Ecto neural progenitor cell (in vitro differentiated cells): ENCODE measurements at regions not wholly inside any gene's neighbourhood (a gene's known extent, or its start where the extent isn't known, plus 50 kb on each side); places are given as distances from the start of the nearest gene placed in this dataset.
A peak's percentile ranks its signal among the peaks of the same experiment; 100 is the strongest.
"Not testable (repeated sequence)": the region's sequence is repeated elsewhere in the genome, so short reads cannot be mapped to it uniquely, and the experiment has no call there.

Experiments used
- DNase-seq: peaks from one replicate; pipeline ENCODE4 v3.0.0-alpha.2; 2018; ENCODE audit warnings: low spot score

DNA sequence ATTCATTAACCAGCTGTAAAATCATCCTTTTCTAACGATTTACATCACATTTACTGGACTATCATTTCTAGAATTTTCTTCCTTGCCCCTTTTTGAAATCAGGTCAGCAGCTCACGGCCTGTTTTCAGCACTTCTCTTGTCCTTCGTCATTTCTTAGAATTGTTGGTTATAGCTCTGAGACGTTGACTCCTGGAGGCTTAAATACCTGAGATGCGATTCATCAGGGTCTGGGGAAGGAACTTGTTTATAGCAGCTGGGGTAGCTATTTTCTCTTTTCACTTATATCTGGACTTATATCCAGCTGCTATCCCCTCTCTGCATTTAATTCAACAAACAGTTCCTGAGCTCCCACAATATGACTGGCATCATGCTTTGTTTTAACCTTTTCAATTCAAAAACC, 338.7 kb upstream of the TNRC6C start:
- DNase-seq, result no peak

DNA sequence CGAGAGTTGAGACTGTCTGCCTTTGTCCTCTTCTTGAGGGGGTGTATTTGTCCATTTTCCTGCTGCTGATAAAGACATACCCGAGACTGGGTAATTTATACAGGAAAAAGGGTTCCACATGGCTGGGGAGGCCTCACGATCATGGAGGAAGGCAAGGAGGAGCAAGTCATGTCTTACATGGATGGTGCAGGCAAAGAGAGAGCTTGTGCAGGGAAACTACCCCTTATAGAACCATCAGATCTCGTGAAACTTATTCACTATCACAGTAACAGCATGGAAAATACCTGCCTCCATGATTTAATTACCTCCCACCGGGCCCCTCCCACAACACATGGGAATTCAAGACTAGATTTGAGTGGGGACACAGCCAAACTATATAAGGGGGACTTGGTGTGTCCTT, 338.2 kb upstream of the TNRC6C start:
- no peak for DNase-seq

DNA sequence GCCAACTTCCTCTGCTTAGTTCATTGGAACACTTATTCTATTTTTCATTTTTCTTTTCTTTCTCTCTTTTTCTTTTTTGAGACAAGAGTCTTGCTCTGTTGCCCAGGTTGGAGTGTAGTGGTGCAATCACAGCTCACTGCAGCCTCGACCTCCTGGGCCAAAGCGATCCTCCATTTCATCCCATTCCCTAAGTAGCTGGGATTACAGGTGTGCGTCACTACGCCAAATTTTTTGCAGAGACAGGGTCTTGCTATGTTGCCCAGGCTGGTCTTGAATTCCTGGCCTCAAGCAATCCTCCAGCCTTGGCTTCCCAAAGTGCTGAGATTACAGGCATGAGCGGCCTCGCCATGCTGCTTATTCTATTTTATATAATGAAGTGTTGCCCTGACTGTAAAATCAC, 336.4 kb upstream of the TNRC6C start:
- DNase-seq, result not testable (repeated sequence)

DNA sequence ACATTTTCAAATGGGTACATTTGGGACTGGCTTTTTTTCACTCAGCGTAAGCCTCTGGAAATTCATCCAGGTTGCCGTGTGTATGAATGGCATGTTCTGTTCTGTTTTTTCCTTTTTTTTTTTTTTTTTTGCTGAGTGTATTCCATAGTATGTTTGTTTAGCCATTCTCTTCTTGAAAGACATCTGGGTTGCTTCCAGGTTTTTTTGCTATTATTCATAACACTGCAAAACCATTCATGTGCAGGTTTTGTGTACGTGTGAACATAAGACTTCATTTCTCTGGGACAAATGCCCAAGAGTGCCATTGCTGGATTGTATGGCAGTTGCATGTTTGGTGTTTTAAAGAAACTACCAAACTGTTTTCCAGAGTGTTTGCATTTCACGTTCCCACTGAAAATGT, 335.9 kb upstream of the TNRC6C start:
- no peak for DNase-seq

DNA sequence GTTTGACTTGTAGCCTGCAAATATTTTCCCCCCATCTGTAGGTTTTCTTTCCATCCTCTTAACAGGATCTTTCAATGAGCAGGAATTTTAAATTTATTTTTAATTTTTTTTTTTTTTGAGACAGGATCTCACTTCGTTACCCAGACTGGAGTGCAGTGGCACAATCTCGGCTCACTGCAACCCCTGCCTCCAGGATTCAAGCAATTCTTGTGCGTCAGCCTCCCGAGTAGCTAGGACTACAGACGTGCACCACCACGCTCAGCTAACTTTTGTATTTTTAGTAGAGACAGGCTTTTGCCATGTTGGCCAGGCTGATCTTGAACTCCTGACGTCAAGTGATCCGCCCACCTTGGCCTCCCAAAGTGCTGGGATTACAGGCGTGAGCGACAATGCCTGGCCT, 335.2 kb upstream of the TNRC6C start:
- not testable (repeated sequence) for DNase-seq

DNA sequence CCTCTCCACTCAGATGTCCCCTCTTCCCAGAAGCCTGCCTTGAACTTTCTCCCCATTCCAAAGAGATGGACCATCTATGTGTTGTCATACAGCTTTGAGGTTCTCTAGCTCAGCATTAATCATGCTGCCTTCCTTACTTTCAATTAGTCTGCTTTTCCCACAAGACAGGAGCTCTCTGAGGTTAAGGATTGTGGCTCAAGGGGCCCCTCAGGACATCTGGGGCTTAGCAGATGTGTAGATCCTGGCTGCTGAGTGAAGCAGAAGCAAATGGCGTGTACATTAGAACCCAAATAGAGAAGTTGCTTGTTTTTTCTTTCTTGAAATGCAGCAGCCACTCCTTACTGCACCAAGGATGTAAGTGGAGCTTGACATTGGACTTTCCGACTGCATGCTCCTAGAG, 330.5 kb upstream of the TNRC6C start:
- DNase-seq, result no peak

DNA sequence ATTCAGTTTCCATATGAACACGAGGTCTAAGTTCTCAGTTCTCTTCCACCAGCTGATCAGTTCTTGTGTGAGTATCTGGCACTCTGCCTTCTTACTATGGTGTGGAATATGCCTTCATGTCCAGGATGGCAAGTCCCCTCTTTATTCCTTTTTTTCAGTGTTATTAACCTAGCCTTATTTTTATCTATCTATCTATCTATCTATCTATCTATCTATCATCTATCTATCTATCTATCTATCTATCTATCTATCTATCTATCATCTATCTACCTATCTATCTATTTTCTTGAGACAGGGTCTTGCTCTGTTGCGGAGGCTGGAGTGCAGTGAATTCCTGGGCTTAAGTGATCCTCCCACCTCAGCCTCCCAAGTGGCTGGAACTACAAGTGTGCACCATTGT, 329.2 kb upstream of the TNRC6C start:
- not testable (repeated sequence) for DNase-seq

DNA sequence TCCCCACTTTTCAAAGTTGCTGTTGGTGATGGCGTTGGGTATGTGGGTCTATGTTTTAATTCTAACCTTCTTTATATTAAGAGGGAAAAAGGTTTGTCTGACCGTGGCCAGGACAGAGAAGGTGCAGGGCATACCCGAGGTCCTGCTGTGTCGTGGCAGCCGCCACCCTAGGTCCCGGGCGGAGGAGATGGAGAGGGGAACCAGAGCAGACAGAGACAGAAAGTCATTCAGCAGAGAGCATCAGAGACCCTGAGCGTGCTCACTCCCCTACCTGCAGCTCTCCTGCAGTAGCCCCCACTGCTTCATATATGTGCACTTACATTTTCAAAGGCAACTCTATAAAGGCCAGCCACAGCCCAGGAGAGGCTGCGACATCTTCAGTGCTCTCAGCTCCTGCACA, 327.2 kb upstream of the TNRC6C start:
- DNase-seq, result no peak

DNA sequence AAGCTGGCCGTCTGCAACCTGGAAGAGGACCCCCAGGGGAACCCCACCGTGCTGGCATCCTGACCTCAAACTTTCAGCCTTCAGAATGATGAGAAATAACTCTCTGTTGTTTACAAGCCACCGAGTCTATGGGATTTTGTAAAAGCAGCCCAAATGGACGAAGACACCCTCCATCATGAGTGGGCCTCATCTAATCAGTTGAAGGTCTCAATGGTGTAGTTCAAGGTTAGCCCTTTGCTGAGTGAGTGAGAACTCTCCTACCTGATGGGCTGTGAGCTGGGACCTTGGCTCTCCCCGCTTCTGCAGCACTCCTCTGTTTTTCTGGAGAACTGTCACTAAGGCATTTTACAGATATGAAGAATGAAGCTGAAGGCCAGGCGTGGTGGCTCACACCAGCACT, 325.9 kb upstream of the TNRC6C start:
- no peak for DNase-seq

DNA sequence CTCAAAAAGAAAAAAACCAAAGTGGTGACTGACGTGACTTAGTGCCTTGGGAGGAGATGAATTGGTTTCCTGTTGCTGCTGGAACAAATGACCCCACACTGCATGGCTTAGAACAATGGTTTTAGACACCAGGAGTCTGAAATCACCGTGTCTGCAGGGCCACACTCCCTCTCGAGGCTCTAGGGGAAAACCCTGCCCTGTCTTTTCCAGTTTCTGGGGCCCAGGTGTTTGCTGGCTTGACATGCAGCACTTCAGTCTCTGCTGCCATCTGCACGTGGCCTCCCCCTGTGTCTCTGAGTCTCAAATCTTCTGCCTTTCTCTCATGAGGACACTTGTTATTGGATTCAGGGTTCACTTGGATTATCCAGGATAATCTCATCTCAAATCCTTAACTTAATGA, 323.8 kb upstream of the TNRC6C start:
- no peak for DNase-seq

DNA sequence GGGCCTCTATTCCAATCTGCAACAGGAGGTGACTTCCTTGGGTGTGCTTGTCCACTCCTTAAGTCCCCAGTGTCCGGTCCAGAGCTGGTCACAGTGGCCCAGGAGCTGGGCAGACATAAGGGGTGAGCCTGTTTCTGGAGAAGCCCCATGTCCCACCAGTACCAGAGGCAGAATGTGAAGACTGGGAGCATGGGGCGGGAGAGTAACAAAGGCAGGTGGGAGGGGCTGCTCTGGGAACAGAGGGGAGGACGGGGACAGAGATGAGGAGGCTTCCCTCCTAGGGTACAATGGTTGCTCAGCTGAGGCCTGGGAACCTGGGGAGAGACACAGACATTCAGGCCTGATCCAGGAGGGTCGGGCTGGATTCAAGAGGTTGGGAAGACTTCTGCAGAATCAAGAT, 323.3 kb upstream of the TNRC6C start:
- DNase-seq, result peak; percentile 59

DNA sequence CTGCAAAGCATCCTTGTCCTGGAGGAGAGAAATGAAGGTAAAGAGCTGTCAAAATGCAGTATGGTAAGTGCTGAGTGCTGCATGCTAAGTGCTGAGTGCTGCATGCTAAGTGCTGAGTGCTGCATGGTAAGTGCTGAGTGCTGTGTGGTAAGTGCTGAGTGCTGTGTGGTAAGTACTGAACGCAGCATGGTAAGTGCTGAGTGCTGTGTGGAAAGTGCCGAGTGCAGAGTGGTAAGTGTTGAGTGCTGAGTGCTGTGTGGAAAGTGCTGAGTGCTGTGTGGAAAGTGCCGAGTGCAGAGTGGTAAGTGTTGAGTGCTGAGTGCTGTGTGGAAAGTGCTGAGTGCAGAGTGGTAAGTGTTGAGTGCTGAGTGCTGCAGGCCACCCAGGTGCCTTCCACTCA, 322.7 kb upstream of the TNRC6C start:
- not testable (repeated sequence) for DNase-seq

DNA sequence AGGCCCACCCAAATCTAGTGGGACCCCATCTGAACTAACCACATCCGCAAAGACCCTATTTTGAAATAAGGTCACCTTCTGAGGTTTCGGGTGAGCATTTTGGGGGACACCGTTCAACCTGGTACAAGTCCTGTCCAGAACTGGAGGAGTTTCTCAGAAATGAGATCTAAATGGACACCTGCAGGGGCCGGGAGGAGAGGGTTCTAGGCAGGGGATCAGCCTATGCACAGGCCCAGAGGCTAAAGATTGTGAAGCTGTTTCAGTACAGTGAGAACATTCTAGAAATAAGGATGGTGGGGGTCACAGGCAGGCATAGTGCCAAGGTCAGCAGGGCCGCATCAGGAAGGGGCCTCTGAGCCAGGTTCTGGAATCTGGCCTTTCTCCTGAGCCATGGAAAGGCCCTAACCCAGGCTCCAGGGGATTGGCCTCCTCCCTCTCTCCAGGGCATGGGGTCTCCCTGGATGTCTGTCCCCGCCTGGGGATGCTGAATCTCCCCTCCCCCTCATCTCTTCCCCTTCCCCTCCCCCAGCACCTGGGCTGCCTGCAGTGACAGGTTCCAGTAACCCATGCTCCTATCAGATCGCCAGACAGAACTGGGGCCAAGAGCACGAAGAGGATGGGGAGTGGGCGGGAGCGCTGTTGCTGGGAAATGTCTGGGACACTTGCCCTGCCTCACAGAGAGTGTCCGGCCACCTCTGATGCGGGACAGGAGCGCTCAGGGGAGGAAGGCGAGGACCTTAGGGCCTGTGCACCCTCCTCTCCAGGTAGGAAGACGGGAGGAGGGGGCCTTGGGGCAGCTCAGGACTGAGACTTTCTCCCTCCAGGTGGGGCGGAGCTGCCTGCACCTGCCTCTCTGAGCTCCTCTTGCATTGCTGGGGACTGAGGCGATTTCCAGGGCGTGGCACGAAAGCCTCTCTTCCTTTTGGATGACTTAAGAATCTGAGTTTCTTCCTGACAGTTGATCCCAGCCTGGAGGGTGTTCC, 321.4 kb upstream of the TNRC6C start:
- peak; percentile 54 for DNase-seq

DNA sequence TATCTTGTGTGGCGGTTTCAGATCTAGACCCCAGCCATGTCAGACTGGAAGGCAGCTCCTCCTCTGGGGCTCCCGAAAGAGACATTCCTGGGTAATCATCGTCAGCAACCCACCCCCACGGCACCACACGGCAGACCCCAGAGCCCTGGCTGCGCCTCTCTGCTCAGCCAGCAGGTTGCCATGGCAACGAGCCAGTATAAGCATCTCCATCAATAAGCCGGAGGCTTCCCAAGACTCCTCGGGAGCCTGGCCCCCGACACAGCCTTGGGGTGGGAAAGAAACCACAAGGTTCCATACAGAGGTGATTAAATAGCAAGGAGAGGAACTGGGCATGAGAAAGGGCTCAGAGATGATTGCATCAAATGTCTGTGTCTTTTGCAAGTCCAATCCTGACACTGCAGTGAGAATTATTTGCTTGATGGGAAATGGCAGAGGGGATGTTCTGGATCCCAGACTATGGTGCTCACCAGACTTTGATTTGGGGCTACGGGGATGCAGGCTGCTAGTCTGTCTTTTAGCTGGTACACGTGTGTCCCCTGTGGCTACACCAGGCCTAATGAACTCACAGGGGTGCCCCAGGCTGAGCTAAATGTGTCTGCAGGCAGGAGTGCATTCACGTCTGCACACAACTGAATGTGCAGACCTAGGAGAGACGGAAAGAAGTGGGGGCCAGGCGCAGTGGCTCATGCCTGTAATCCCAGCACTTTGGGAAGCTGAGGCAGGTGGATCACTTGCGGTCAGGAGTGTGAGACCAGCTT, 320.5 kb upstream of the TNRC6C start:
- DNase-seq, result peak; percentile 83

DNA sequence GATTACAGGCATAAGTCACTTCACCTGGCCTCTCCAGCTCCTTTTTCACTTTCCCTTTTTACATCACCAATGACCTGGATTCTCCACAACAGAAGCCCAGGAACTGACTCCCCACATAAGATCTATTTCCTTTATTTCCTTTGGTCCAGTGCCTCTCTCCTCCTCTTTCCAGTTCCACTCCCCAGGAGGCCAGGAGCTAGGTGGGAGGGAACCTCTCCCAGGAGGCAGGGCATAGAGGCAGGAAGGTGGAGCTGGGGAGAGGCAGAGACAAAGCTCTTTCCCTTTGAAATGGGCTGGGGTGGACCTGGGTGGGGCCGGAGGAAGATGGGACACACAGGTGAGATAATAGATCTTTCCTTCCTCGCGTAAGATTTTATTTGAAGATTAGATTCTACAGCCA, 318.3 kb upstream of the TNRC6C start:
- DNase-seq, result peak; percentile 32

DNA sequence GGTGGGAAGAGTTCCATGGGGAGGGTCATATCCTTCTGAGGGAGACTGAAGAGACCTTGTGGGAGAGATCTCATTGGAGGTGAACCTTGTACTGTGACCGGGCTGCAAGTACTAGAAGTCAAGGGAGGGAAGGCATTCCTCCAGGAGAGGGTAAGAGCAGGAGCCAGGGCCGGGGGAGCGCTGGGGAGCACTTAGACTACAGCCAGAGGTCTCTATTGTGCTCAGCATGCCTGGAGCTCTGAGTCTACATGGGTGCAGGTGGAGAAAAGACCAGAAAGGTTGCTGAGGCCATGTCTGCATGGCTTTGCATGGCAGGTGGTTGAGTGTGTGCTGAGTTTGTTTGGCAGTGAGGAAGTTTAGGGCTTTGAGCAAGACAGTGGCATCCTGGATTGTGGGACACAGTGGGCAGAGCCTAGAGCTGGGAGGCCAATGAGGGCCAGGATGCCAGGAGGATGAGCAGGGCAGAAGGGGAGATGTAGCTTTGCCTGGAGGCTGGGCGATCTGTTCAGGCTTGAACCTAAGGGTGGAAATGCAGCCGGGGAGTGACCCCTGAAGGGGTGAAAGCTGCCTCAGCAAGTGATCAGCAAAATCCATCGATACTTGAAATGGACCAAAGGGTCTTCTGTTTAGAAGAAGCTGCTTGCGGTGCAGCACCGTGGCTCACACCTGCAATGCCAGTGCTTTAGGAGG, 317.4 kb upstream of the TNRC6C start:
- peak; percentile 41 for DNase-seq

DNA sequence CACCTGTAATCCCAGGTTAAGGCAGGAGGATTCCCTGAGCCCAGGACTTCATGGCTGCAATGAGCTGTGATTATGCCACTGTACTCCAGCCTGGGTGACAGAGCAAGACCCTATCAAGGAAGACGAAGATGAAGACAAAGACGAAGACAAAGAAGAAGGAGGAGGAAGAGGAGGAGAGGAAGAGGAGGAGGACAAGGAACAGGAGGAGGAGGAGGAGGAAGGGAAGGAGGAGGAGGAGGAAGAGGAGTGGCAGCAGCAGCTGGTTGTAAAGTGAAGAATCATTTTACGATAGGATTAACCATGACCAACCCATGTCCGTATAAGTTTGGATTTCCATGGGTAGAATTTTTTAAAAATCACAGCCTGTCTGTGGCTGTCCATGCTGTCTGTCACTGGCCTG, 316.8 kb upstream of the TNRC6C start:
- DNase-seq, result no peak

DNA sequence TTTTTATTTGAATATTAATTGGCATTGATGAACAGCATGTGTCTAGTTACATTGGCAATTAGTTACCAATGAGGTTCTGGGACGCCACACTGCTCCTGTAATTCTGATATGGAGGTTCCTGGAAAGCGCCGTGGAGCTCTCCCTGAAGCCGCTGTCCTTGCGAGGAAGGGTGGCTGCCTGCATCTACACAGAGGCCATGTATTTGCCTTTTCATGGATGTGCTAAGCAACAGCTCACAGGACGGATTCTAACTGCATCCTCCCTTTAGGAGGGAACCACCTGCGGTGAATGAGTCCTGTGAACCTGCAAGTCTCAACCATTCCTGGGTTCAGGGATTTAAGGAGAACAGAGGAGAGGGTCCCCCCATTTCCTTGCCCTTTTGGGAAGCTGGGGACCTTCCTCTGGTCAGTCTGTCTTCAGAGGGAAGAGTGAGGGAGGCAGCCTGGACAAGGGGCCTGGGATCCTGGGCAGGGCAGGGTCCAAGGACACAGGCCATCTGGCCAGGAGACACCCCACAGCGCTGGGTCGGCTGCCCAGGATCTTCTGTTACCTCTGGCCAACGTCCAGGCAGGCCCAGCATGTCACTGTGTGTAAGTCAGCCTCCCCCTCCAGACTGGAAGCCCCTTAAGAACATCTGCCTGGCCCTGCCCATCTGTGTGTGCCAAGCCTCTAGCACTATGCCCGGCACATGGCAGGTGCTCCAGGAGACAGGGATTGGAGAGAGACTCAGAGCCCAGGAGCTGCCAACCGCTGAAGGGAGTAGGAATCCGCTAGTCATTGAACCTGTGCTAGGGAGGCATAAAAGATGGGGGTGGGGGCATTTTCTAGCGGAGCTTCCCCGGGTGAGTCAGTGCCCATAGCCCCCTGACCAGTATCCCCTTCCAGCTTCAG, 314.1 kb upstream of the TNRC6C start:
- DNase-seq, result peak; percentile 53

DNA sequence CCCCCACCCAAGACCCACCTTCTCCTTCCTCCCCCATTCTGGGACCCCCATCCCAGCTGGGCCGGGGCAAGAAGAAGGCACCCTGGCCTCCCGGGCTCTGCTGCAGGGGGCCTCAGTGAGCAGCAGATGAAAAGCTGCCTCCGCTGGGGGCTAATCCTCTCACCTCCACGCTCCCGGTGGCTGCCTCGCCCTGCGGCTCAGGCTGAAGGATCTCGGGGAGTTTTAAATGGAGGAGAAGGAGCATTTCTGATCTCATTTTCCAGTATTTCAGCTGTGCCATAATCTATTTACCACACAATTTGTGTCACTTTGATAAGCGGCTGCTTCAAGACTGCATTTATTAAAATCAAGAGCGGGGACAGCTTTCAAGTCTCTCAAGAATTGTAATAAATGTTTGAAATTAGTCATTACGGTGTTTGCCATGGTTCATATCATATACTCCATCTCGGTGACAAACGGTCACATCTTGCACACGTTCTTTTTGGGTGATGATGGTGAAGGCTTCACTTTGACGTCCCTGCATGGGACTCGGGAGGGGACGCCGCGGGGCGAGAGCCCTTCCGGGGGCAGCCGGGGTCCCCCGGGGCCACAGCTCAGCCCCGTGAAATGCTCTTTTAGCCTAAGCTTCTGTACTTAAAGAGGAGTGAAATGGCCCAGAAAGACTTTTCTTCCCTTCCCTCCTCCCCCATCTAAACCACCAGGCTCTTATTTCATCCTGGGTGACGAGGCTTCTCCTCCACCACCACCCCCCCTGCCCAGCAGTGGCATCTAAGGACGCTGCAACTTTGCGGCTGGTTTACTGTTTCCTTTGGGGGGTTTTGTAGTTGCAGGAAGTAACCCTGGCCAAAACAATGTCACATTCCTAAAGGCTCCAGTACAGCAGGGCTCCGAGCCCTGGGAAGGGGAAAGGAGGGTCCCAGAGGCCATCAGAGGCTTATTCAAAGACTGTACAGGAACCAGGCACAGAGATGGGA, 313.1 kb upstream of the TNRC6C start:
- peak; percentile 74 for DNase-seq

DNA sequence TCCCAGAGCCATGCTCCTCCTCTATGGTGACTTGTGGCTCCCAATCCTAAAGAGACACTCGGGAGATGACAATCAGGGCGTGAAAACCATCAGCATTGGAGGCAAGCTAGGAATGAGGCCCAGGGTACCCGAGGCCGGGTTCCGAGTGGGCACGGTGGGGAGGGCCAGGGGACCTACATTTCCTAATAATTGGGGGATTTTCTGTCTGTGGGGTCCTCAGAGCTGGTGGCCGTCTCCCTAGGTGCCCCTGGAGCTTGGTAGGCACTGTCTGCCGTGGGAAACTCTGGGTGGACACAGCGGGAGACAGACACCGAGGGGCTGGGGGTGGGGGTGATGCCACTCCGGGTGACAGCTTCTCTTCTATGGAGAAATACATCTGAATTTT, 312.5 kb upstream of the TNRC6C start:
- DNase-seq, result peak; percentile 49
